ENCODE measurements at regions not wholly inside any gene's neighbourhood (a gene's known extent, or its start where the extent isn't known, plus 50 kb on each side); places are given as distances from the start of the nearest gene placed in this dataset.

GRCh38 chr7:86006909-86007308, 636.8 kb upstream of the GRM3 start:
- Histone ChIP-seq H3K36me3 (replicated peaks in 1 of 2; ENCODE audit: control insufficient read depth in 1 of 2, insufficient read depth in 2 of 2, low read length in 2 of 2) (no peaks in the 10 kb centered on the region), H3K27ac (ENCODE audit: low read depth in 1 of 2, low read length in 2 of 2) (no peak overlapping the region), H3K9me3 (replicated peaks in 1 of 2; ENCODE audit: control insufficient read depth in 1 of 2, insufficient read depth in 1 of 2, low read length in 2 of 2) (peaks cover 12 to 19% of the 10 kb centered on the region in 2 donors), H3K4me2 (replicated peaks; ENCODE audit: extremely low read depth, low read length, poor library complexity, severe bottlenecking) (no peak overlapping the region), H3K79me2 (ENCODE audit: insufficient read depth, low read length) (no peaks in the 10 kb centered on the region), H4K20me1 (ENCODE audit: insufficient read depth, low read length) (no peaks in the 10 kb centered on the region), H3K9ac (ENCODE audit: insufficient read depth, low read length, poor library complexity, severe bottlenecking) (no peak overlapping the region), H3K4me3 (replicated peaks in 1 of 3; ENCODE audit: low read depth in 2 of 3, low read length in 3 of 3) (no peak overlapping the region), H3K4me1 (ENCODE audit: control insufficient read depth in 1 of 2, insufficient read depth in 2 of 2, low read length in 2 of 2) (no peaks in the 10 kb centered on the region), H2AFZ (ENCODE audit: insufficient read depth, low read depth, low read length, poor library complexity, severe bottlenecking) (no peak overlapping the region), H3K27me3 (ENCODE audit: control insufficient read depth in 2 of 2, insufficient read depth in 2 of 2, low read length in 2 of 2) (no peaks in the 10 kb centered on the region)
- Mint-ChIP-seq H3K27me3 (ENCODE audit: low read depth in 3 of 3) (no peaks in the 10 kb centered on the region), H3K4me1 (no peaks in the 10 kb centered on the region), H3K9me3 (peaks cover 2 to 13% (median 6%) of the 10 kb centered on the region in 7 donors), H3K36me3 (no peaks in the 10 kb centered on the region), H3K27ac (no peak overlapping the region), H3K4me3 (no peak overlapping the region)
- no peak for TF ChIP-seq CTCF (IDR thresholded peaks at IDR 0.05)
- no peak for DNase-seq
- no CpG with 5 or more reads among the region's 2 CpGs for WGBS (ENCODE audit: insufficient coverage)
- intact Hi-C loops (cut with micrococcal nuclease) = no loop called here

- H3K36me3 ChIP-seq (replicated peaks in 1 of 2; ENCODE audit: control insufficient read depth in 1 of 2, insufficient read depth in 2 of 2, low read length in 2 of 2) = no peaks in the 10 kb centered on the region
- H3K79me2 ChIP-seq (ENCODE audit: insufficient read depth, low read length) = no peaks in the 10 kb centered on the region
- H3K4me3 ChIP-seq (replicated peaks in 1 of 3; ENCODE audit: low read depth in 2 of 3, low read length in 3 of 3) = no peak overlapping the region
- no peak for DNase-seq
- no peaks in the 10 kb centered on the region for H3K27me3 ChIP-seq (ENCODE audit: control insufficient read depth in 2 of 2, insufficient read depth in 2 of 2, low read length in 2 of 2)
- no peak for TF ChIP-seq CTCF (IDR thresholded peaks at IDR 0.05)
- Mint-ChIP-seq H3K9me3 (peaks cover 5 to 20% (median 14%) of the 10 kb centered on the region in 7 donors), H3K4me1 (no peaks in the 10 kb centered on the region), H3K36me3 (no peaks in the 10 kb centered on the region), H3K4me3 (no peak overlapping the region), H3K27ac (no peak overlapping the region), H3K27me3 (ENCODE audit: low read depth in 3 of 3) (no peaks in the 10 kb centered on the region)
- H3K9ac ChIP-seq (ENCODE audit: insufficient read depth, low read length, poor library complexity, severe bottlenecking) = no peak overlapping the region
- H2AFZ ChIP-seq (ENCODE audit: insufficient read depth, low read depth, low read length, poor library complexity, severe bottlenecking) = no peak overlapping the region
- no peaks in the 10 kb centered on the region for H4K20me1 ChIP-seq (ENCODE audit: insufficient read depth, low read length)
- intact Hi-C loops (cut with micrococcal nuclease) = no loop called here
- H3K9me3 ChIP-seq (replicated peaks in 1 of 2; ENCODE audit: control insufficient read depth in 1 of 2, insufficient read depth in 1 of 2, low read length in 2 of 2) = peaks cover 25 to 38% of the 10 kb centered on the region in 2 donors
- H3K4me1 ChIP-seq (ENCODE audit: control insufficient read depth in 1 of 2, insufficient read depth in 2 of 2, low read length in 2 of 2) = no peaks in the 10 kb centered on the region
- no peak overlapping the region for H3K4me2 ChIP-seq (replicated peaks; ENCODE audit: extremely low read depth, low read length, poor library complexity, severe bottlenecking)
- no peak overlapping the region for H3K27ac ChIP-seq (ENCODE audit: low read depth in 1 of 2, low read length in 2 of 2)
Measured at GRCh38 chr7:86002858-86003257, 640.9 kb upstream of the GRM3 start.
